DND-41 (cell line): ENCODE measurements at regions not wholly inside any gene's neighbourhood (a gene's known extent, or its start where the extent isn't known, plus 50 kb on each side); places are given as distances from the start of the nearest gene placed in this dataset.
"Not testable (repeated sequence)": the region's sequence is repeated elsewhere in the genome, so short reads cannot be mapped to it uniquely, and the experiment has no call there.

Experiments used
- CTCF ChIP-seq: IDR thresholded peaks from 2 replicates; pipeline ENCODE4 v1.5.1; 2012; ENCODE audit warnings: borderline replicate concordance, low read length, moderate library complexity, mild to moderate bottlenecking; ENCODE audit not compliant: poor library complexity, severe bottlenecking; ENCODE audit errors: extremely low read depth
- EZH2 ChIP-seq: IDR thresholded peaks from 3 replicates; pipeline ENCODE4 v1.6.1; 2012; ENCODE audit warnings: borderline replicate concordance, low read depth, mild to moderate bottlenecking, moderate library complexity, low read length, inconsistent platforms; ENCODE audit not compliant: severe bottlenecking

- TF ChIP-seq CTCF, EZH2: not testable (repeated sequence)
These were observed 114.4 kb downstream of the KLRB1 start for GRCh38 chr12:9493325-9493724.
